ENCODE measurements at regions not wholly inside any gene's neighbourhood (a gene's known extent, or its start where the extent isn't known, plus 50 kb on each side); places are given as distances from the start of the nearest gene placed in this dataset.
"Not testable (repeated sequence)": the region's sequence is repeated elsewhere in the genome, so short reads cannot be mapped to it uniquely, and the experiment has no call there.

DNA sequence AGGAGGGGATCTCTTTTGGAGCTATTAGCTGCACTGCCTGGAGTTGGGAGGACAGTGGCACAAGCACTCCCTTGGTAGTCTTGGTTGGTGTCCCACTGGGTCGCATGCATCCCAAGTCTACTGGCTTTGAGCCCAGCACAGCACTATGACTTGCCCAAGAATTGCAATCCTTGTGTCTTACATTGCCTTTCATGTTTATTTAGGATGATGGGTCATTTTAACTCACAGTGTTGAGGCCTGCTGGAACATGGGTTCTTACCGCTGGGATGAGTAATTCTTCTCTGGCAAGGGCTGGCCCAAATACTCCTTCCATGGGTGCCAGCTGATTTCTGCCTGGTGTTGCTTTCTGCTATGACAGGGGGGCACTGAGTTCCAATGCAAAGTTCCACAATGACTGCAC lies 185.5 kb downstream of the TEX13C start:
- DNase-seq (ENCODE audit: low spot score): no peak

DNA sequence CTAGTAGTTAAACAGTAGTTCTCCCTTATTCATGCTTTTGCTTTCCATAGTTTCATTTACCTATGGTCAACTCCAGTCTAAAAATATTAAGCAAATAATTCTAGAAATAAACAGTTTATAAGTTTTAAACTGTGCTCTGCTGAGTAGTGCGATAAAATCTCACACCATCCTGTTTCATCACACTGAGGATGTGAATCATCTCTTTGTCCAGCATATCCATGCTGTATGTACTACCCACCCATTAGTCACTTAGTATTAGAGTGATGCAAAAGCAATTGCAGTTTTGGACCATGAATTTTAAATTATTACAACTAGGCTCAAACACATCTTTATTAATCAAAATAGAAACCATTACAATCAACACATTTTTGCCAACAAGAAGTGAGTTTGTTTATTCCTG lies 187.4 kb downstream of the TEX13C start:
- peak; percentile 44 for DNase-seq (ENCODE audit: low spot score)

DNA sequence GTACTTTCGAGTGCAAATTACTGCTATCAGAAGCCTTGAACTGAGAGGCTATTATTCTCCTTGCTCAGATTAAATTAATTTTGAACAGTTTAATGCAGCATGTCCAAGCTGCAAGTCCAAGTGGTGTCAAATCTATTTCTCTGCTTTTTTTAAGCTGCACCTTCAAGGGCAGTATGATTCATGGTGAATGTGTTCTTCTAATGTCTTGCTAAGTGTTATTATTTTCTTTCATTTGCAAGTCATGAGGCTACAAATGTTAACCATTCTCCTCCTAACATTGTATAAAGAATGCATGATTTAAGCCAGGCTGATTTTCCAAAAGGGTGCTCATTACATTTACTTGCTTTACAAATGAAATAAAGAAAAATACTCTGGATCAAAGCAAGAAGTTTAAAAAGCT lies 200.4 kb downstream of the TEX13C start:
- no peak for DNase-seq (ENCODE audit: low spot score)

DNA sequence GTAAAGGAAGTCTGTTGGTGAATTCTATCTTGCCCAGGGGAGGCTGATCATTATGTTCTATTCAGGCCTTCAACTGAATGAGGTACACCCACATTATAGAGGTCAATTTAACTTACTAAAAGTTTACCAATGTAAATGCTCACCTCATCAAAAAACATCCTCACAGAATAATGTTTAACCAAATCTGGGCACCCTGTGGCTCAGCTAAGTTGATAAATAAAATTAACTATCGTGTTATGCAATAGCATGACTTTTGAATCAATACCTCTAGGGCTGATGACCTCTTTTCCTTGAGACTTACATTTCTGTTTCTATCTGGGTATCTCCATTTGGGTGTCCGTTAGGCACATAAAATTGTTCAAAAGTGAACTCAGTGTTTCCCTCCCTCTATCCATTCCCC lies 203.1 kb downstream of the TEX13C start:
- DNase-seq (ENCODE audit: low spot score): no peak

DNA sequence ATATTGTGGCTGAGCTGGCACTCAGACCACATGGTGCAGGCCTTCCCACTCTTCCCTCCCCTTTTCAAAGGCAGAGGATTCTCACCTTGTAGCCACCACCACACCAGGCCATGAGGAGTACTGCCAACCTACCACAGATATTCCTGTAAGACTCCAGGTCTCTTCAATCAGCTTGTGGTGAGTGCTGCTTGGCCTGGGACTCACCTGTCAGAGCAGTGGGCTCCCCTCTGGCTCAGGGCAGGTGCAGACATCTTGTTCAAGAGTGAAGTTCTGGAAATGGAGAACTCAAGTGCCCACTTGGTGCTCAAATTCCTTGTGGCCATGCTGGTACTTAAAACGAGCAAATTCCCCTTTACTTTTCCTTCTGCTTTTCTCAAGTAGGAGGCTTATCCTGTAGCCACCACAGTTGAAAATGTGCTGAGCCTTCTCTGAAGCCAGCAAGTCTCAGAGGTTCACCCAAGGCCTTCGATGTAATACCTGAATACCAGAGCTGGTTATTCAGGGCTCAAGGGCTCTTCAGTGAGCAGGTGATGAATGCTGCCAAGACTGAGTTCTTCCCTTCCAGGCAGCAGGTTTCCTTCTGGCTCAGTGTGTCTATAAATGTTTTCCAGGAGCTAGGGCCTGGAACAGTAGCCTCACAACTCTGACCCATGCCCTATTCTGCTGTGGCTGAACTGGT lies 212.9 kb downstream of the TEX13C start:
- no peak for DNase-seq (ENCODE audit: low spot score)

DNA sequence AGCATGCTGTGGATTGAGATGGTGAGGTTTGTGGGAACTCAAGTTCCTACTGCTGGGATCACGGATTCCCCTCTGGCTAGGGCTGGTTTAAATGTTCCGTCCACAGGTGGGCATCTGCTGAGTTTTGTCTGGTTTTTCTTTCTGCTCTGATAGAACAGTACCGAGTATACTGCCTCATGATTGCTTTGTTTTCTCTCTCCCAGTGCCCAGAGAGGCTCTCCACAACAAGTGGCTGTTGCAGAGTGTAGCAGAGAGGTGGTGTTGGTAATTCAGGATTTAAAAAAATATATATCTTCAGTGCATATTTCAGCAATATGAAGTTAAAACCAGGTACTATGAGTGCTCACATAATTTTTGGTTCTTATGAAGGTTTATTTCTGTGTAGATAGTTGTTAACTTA lies 213.7 kb downstream of the TEX13C start:
- no peak for DNase-seq (ENCODE audit: low spot score)

DNA sequence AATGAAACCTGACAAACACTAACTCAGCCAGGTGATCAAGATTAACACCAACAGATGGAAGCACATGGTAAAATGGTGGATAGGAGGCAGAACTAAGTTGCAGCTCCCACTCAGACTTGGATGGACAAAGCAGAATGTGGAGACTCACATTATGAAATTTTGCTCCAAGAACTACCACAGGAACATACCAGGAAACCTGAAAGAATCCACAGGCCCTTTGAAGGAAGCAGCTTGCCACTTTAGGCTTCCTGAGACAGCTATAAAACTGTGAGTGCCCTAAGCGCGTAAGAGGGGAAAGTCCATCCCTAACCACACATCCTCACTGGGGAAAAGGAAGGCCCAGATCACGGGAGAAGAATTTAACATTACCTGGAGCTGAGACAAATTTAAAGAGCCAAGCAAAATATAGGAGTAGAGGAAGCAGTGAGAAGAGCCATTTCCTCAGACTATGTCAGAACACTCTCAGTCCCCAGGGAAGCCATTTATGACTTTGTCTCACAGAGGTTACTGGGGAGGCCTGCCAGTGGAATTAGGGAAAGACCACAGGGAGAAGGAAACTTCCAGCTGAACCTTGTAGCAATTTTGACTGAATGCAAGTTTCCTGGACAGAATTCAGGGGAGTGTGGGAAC lies 224.5 kb downstream of the TEX13C start:
- DNase-seq (ENCODE audit: low spot score): no peak

DNA sequence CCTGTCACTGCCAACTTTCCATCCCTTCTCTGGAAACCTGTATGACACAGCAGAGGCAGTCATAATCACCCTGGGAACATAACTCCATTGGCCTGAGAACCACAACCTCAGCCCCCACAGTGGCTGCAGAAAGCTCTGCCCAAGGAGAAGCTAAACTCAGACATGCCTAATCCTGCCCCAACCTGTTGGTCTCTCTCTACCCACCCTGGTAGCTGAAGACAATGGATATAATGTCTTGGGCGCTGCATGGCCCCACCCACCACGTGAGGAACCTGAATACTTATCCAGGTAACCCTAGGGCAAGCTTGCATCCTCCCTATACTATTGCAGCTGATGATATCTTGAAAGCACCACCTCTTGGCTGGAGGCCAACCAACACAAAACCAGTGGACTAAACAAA lies 225.2 kb downstream of the TEX13C start:
- no peak for DNase-seq (ENCODE audit: low spot score)

DNA sequence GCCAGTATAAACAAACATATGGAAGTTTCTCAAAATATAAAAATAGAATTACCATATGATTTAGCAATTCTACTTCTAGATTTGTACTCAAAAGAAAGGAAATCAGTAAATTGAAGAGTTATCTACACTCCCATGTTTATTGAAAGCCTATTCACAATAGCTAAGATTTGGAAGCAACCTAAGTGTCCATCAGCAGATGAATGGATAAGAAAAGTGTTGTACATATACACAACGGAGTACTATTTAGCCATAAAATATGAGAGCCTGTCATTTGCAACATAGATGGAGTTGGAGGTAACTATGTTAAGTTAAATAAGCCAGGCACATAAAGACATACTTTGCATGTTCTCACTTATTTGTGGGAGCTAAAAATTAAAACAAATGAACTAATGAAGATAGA lies 257.8 kb downstream of the TEX13C start:
- no peak for DNase-seq (ENCODE audit: low spot score)

DNA sequence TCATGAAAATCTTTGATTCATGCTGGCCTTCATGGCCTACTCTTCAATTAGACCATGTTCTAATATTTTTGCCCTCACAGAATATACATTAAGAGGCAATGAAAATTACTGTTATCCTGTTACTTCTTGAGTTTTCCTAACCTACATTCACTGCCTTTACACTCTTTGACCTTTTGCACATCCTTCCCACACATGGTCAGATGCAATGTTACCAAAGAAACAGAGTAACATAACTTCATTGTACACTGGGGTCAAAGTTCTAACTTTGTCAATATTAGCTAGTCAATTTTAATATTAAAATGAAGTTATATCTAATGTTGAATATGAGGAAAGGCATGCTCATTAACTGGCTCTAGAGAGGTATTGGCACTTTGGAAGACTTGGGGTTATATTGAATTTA lies 284.8 kb downstream of the TEX13C start:
- no peak for DNase-seq (ENCODE audit: low spot score)

DNA sequence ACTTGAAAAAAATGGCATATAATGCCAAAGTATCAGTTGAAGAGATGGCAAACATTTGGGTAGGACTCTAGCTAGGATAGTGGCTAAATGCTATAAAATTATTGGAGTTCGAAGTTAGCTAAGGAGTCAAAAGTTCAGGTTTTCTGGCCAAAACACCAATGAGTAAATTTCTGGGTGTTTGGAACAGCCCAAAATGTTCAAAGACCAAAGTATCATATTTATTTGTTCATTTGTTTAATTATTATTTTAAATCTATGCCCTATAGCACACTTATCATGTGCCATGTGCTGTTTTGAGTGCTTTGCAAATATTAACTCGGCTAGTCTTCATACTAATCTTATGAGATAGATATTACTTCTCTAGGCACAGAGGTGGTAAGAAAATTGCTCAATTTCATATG lies 285.5 kb downstream of the TEX13C start:
- DNase-seq (ENCODE audit: low spot score): no peak

DNA sequence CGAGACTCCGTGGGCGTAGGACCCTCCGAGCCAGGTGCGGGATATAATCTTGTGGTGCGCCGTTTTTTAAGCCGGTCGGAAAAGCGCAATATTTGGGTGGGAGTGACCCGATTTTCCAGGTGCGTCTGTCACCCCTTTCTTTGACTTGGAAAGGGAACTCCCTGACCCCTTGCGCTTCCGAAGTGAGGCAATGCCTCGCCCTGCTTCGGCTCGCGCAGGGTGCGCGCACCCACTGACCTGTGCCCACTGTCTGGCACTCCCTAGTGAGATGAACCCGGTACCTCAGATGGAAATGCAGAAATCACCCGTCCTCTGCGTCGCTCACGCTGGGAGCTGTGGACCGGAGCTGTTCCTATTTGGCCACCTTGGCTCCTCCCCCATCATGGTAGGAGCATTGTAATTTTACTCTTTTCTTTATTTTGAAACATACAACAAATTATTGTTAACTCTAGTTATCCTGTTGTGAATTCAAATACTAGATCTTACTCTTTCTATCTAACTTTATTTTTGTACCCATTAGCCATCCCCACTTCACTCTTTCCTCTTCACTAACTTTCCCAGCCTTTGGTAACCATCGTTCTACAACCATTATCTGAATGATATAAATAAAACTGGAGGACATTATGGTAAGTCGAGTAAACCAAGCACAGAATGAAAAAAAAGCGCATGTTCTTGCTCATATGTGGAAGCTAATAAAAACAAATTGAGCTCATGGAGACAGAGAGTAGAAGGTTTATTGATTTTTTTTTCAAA lies 295.1 kb downstream of the TEX13C start:
- not testable (repeated sequence) for DNase-seq (ENCODE audit: low spot score)

DNA sequence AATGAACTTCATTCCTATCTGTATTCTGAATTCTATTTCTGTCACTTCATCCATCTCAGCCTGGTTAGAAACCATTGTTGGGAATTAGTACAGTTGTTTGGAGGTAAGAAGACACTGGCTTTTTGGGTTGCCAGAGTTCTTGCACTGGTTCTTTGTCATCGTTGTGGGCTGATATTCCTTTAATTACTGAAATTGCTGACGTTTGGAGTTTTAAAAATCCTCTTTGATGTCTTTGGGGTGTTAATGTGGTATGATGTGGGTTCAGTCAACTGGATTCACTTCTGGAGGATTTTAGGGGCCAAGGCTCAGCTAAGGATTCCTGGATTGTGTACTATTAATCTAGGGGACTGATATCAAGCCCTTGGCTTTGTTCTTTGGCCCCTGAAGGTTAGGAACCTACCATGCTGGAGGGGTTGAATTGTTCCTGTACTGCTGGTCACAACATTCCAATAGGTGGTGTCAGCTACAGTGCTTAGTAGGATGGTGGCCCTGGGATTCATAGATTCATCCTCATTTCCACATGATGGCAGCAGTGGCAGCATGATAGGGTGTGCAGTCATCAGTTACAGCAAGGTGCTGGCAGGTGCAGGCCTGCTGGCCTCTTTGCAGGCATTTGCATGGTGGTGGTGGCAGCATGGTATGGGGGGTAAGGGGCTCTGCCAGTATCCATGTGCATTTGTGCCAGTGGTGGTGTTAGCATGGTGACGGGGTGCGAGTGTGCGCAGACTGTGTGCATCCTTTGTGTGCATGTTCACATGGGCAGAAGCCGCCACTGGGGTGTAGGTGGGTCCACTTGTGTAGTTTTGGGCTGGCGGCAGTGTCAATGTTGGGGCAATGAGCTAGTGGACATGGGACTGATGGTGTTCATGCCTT lies 301.3 kb downstream of the TEX13C start:
- DNase-seq (ENCODE audit: low spot score): no peak

DNA sequence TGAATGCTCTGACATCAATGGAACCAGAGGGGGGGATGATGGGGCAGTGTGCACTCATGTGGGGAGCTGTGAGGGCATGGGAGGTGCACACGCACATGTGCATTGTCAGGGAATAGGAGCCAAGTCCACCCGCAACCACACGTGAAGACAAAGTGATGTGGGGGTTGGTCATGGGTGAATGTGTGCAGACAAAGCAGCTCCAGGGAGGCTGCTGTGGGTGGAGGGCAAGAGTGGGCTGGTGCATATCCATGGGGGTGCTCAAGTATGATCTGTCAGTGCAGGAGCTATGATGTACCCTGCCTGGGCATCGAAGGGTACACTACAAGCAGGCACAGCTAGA lies 301.9 kb downstream of the TEX13C start:
- no peak for DNase-seq (ENCODE audit: low spot score)

DNA sequence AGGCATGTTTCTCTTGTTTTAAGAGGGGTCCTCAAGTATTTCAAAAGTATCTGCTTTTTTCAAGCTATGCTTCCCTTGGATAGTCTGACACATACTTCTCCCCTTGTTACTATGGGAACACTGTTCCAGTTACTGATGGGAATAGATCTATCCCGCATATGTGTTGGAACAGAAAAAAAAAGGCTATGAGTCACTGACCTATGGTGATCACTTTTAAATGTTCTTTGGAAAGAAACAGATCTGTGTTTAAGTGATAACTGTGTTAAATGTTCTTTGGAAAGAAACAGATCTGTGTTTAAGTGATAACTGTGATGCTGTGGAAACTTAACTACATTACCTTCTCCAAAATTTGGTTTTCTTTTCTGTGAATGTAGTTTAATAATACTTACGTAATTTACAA lies 303.2 kb downstream of the TEX13C start:
- no peak for DNase-seq (ENCODE audit: low spot score)

DNA sequence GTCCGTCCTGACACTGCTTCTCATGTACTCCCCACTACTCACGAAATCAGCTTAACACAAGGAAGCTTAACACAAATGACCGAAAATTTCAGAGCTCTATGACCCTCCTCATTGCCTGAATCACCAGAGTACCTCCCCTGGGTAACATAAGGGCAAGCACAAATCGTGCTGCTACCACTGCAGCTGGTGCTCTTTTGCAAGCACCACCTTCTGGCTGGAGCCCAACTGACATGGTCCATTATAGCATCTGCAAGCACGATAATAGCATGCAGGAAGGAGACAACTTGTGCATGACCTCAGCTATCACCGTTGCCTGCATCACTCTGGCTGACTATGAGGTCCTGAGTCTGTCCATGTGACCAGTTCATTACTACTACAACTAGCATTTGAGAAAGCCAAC lies 308.0 kb downstream of the TEX13C start:
- DNase-seq (ENCODE audit: low spot score): no peak

DNA sequence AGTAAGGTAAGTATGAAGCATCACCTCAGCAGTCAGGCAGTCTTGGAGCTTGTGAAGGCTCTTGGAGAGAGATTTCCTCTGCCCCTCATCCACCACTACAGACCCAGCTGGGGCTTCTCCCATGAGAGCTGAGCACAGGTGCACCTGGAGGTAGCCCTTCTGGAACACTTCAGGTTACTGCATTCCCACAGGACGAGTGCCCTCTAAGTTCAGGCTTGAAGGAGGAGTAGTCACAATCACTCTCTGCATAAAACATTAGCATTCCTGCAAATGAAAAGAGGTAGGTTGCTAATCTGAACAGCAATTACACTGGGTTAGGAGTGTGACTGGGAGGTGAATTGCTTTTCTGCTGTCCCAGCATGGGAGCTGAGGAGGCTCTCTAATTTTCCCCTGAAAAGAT lies 308.8 kb downstream of the TEX13C start:
- DNase-seq (ENCODE audit: low spot score): no peak

DNA sequence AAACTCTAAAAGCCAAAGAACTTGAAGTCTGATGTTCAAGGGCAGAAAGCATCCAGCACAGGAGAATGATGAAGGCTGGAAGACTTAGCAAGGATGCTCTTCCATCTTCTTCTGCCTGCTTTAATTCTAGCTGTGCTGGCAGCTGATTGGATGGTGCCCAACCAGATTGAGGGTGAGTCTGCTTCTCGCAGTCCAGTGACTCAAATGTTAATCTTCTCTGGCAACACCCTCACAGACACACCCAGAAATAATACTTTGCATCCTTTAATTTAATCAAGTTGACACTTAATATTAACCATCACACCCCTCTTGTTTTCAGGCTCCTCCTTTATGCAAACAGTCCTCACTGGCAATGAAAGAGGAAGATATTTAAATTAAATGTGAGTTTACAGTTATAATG lies 321.7 kb downstream of the TEX13C start:
- no peak for DNase-seq (ENCODE audit: low spot score)

DNA sequence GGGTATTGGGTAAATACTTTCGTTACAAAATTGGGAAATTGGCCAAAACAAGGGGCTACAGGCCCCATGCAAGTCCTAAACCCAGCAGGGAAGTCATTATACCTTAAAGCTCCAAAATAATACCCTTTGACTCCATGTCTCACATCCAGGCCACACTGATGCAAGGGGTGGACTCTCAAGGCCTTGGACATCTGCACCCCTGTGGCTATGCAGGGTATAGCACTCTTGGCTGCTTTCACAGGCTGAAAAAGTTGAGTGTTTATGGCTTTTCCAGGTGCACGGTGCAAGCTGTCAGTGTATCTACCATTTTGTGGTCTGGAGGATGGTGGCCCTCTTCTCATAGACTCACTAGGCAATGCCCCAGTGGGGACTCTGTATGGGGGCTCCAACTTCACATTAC lies 326.5 kb downstream of the TEX13C start:
- no peak for DNase-seq (ENCODE audit: low spot score)

DNA sequence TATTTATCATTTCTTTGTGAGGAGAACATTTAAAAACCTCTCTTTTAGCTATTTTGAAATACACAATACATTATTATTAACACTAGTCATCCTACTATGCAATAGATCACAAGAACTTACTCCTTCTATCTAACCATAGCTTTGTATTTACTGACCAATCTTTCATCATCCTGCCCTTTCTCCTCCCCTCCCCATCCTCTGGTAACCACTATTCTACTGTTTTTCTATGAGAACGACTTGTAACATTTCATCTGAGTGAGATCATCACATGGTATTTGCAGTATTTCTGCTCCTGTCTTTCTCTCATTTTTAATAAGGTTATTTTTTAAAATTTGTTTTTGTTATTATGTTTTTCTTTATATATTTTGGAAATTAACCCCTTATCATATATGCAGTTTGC lies 331.8 kb downstream of the TEX13C start:
- DNase-seq (ENCODE audit: low spot score): no peak

DNA sequence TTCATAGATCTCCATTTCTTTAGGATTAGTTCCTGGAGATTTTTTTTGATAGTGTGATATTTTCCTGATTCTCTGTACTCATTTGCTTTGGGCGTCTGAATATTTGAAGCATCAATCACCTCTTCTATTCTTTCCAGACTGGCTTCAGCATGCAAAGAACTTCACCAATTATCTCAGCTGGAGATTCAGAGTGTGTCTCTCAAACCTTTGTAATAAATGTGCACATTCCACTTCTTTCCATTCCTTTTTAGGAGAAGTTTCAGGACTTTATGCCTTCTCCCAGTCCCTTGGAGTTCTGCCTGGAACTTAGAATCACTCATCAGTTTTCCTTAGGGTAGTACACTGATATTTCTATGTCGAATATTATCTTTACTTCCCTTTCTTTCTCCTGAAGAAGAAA lies 334.8 kb downstream of the TEX13C start:
- DNase-seq (ENCODE audit: low spot score): no peak

DNA sequence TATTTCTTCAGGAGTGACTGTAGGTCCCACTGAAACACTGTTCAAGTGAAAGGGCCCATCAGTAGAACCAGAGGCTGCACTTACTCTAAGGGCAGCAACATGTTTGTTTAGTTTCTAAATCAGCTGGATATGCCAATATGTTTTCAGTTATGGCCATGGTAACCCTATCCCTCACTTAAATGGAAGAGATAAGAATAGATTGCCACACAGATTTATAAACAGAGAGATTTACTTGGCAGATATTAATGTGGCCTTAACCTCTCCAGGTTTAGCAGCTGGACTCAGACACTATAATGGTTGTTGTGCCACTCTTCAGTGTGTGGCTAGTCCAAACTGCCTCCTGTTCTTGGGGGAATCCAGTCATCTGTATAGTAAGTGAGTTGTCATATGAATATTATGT lies 354.1 kb downstream of the TEX13C start:
- DNase-seq (ENCODE audit: low spot score): no peak

DNA sequence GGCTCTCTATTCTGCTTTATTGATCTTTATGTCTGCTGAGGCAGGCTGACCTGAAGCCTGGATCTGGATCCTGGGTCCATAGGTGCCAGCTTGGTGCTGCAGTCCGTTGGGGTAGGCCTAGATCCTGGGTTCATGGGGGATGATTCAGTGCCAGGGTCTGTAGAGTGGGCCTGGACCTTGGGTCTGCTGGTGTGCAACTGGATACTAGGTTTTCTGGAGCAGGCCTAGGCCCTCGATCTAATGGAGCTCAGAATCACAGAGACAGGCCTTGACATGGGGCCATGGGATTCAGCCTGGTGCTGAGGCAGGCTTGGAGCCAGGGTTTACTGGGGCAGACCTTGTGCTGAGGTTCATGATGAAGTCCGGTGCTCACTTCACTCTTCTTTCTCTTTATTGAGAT lies 358.6 kb downstream of the TEX13C start:
- no peak for DNase-seq (ENCODE audit: low spot score)

All from RKO (cell line).